GM12878 (cell line): ENCODE measurements at regions not wholly inside any gene's neighbourhood (a gene's known extent, or its start where the extent isn't known, plus 50 kb on each side); places are given as distances from the start of the nearest gene placed in this dataset.

ENCODE experiments used
- POLR2AphosphoS5 ChIP-seq: IDR thresholded peaks from 2 replicates; pipeline ENCODE4 v1.6.1; 2011; ENCODE audit warnings: mild to moderate bottlenecking, low read length, inconsistent platforms
- TF ChIP-seq, protein P1 (sequence below), 3 experiments: IDR thresholded peaks in 2 of 3; conservative IDR thresholded peaks in 1 of 3; 2 replicates each; pipeline ENCODE4 v1.5.1; 2011; ENCODE audit warnings: low read depth in 3 of 3, low read length in 3 of 3, mild to moderate bottlenecking in 3 of 3, control low read depth in 2 of 3, moderate library complexity in 2 of 3, inconsistent platforms in 1 of 3, mixed read lengths in 1 of 3; ENCODE audit not compliant: control insufficient read depth in 2 of 3, insufficient read depth in 1 of 3; ENCODE audit errors: extremely low read depth in 1 of 3

DNA sequence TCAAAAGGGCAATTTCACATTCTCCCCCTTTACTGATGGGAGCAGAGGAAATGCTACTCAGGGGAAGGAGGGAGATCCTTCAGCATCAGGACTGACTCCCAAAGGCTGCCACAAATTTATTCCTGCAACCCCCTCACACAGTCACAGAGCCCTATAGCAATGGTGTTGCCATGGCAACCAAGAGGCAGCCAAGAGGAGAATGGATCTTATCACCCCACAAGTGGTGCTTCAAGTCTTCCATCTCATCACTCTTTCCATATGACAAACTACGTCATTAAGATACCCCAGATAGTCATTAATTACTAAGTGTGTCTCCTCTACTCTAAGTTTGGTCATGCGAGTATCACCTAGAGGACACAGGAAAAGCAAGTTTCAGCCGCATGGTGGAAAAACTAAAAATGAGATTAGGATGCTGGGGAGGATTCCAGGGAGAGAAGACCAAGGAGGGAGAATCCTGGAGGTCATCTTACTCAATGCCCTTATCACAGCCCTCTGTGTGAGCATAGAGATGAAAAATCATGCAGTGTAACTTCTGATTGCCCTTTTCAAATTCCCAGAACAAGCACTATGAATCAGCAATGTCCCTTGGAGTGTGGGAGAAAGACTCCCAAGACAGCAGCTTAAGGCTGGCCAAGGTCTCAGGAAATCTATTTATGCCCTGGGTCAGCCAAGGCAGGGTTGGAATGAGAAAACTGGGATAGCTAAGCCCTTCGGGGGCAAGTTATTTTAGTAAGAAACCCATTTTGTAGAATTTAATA is 885.7 kb upstream of the KLHL29 start:
- no peak for TF ChIP-seq POLR2AphosphoS5
- TF ChIP-seq, protein P1, sequence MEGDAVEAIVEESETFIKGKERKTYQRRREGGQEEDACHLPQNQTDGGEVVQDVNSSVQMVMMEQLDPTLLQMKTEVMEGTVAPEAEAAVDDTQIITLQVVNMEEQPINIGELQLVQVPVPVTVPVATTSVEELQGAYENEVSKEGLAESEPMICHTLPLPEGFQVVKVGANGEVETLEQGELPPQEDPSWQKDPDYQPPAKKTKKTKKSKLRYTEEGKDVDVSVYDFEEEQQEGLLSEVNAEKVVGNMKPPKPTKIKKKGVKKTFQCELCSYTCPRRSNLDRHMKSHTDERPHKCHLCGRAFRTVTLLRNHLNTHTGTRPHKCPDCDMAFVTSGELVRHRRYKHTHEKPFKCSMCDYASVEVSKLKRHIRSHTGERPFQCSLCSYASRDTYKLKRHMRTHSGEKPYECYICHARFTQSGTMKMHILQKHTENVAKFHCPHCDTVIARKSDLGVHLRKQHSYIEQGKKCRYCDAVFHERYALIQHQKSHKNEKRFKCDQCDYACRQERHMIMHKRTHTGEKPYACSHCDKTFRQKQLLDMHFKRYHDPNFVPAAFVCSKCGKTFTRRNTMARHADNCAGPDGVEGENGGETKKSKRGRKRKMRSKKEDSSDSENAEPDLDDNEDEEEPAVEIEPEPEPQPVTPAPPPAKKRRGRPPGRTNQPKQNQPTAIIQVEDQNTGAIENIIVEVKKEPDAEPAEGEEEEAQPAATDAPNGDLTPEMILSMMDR (IDR thresholded peaks at IDR 0.05 in 2 of 3, conservative IDR thresholded peaks at IDR 0.05 in 1 of 3; ENCODE audit: control insufficient read depth in 2 of 3, extremely low read depth in 1 of 3, insufficient read depth in 1 of 3, low read depth in 3 of 3, low read length in 3 of 3), result no peak
